NCI-H2196 (cell line): ENCODE measurements at regions not wholly inside any gene's neighbourhood (a gene's known extent, or its start where the extent isn't known, plus 50 kb on each side); places are given as distances from the start of the nearest gene placed in this dataset.

ENCODE experiments used
- DNase-seq: peaks from one replicate; lab custom pipeline; 2025; ENCODE audit not compliant: unreplicated experiment; lab: John Stamatoyannopoulos, UW

GRCh38 chr9:69955536-69956355, 87.9 kb upstream of the MAMDC2 start:
- DNase-seq, result no peak

GRCh38 chr9:69961843-69962242, 81.8 kb upstream of the MAMDC2 start:
- no peak for DNase-seq

GRCh38 chr9:69963803-69964202, 79.8 kb upstream of the MAMDC2 start:
- no peak for DNase-seq

GRCh38 chr9:69964446-69964845, 79.2 kb upstream of the MAMDC2 start:
- DNase-seq, result no peak

GRCh38 chr9:69965416-69966145, 78.1 kb upstream of the MAMDC2 start:
- DNase-seq, result no peak

GRCh38 chr9:69967344-69967743, 76.3 kb upstream of the MAMDC2 start:
- no peak for DNase-seq

- no peak for DNase-seq
These were observed 73.6 kb upstream of the MAMDC2 start for GRCh38 chr9:69970001-69970533.

GRCh38 chr9:69971643-69972449, 71.8 kb upstream of the MAMDC2 start:
- DNase-seq, result peak; percentile 73

- DNase-seq, result no peak
These were observed 68.0 kb upstream of the MAMDC2 start for GRCh38 chr9:69975681-69976080.

- DNase-seq, result no peak
These were observed 67.5 kb upstream of the MAMDC2 start for GRCh38 chr9:69976152-69976551.

GRCh38 chr9:69980041-69980440, 63.6 kb upstream of the MAMDC2 start:
- DNase-seq, result no peak

GRCh38 chr9:69980591-69980990, 63.1 kb upstream of the MAMDC2 start:
- DNase-seq, result no peak

- no peak for DNase-seq
These were observed 61.8 kb upstream of the MAMDC2 start for GRCh38 chr9:69981686-69982445.

- no peak for DNase-seq
These were observed 58.8 kb upstream of the MAMDC2 start for GRCh38 chr9:69984831-69985230.

- DNase-seq, result no peak
These were observed 57.7 kb upstream of the MAMDC2 start for GRCh38 chr9:69985971-69986370.

GRCh38 chr9:69986970-69987369, 56.7 kb upstream of the MAMDC2 start:
- no peak for DNase-seq

- no peak for DNase-seq
These were observed 56.2 kb upstream of the MAMDC2 start for GRCh38 chr9:69987457-69987856.

- no peak for DNase-seq
These were observed 50.5 kb upstream of the MAMDC2 start for GRCh38 chr9:69993110-69993509.
